DND-41 (cell line): ENCODE measurements at regions not wholly inside any gene's neighbourhood (a gene's known extent, or its start where the extent isn't known, plus 50 kb on each side); places are given as distances from the start of the nearest gene placed in this dataset.

ENCODE experiments used
- ATAC-seq: fragments of 200-7000 bp; cut with Tn5 transposase; 3 replicates; pipeline ENCODE4 v1.9.1; 2021; ENCODE audit warnings: low read depth; ENCODE audit not compliant: insufficient read depth
- DNase-seq: peaks from one replicate; pipeline ENCODE4 v3.0.0-alpha.2; 2020
- H2AFZ ChIP-seq: 2 replicates; pipeline ENCODE4 v1.6.0; 2012; ENCODE audit warnings: low read depth, low read length
- H3K27ac ChIP-seq: 2 replicates; pipeline ENCODE4 v1.5.1; 2012; ENCODE audit warnings: low read length, inconsistent platforms
- H3K27me3 ChIP-seq: fragments of 200-600 bp; sonication (generic); 2 replicates; pipeline ENCODE4 v1.6.0; 2012; ENCODE audit warnings: low read length, mild to moderate bottlenecking, inconsistent platforms; ENCODE audit not compliant: insufficient read depth, poor library complexity
- H3K36me3 ChIP-seq: 2 replicates; pipeline ENCODE4 v1.5.1; 2012; ENCODE audit warnings: low read length, inconsistent platforms; ENCODE audit not compliant: insufficient read depth
- H3K4me1 ChIP-seq: 2 replicates; pipeline ENCODE4 v1.5.1; 2012; ENCODE audit warnings: mild to moderate bottlenecking, low read length; ENCODE audit not compliant: insufficient read depth
- H3K4me2 ChIP-seq: 2 replicates; pipeline ENCODE4 v1.6.0; 2012; ENCODE audit warnings: mild to moderate bottlenecking, moderate library complexity, low read length, inconsistent platforms; ENCODE audit not compliant: insufficient read depth
- H3K4me3 ChIP-seq, 2 experiments: fragments of 200-600 bp in 1 of 2; shearing (Covaris generic) in 1 of 2; 2 replicates each; pipeline ENCODE4 v1.5.1; 2012 to 2016; ENCODE audit warnings: inconsistent platforms in 2 of 2, low read length in 2 of 2, mild to moderate bottlenecking in 2 of 2, low read depth in 1 of 2, moderate library complexity in 1 of 2
- H3K79me2 ChIP-seq: 2 replicates; pipeline ENCODE4 v1.6.0; 2012; ENCODE audit warnings: low read length, inconsistent platforms; ENCODE audit not compliant: insufficient read depth
- H3K9ac ChIP-seq: 2 replicates; pipeline ENCODE4 v1.6.0; 2012; ENCODE audit warnings: low read depth, mild to moderate bottlenecking, inconsistent platforms, low read length, moderate library complexity
- H3K9me3 ChIP-seq: 2 replicates; pipeline ENCODE4 v1.5.1; 2012; ENCODE audit warnings: low read length, moderate library complexity, mild to moderate bottlenecking, inconsistent platforms; ENCODE audit not compliant: insufficient read depth, severe bottlenecking
- H4K20me1 ChIP-seq: 2 replicates; pipeline ENCODE4 v1.6.0; 2012; ENCODE audit warnings: low read length; ENCODE audit not compliant: insufficient read depth
- EZH2 ChIP-seq: IDR thresholded peaks from 3 replicates; pipeline ENCODE4 v1.6.1; 2012; ENCODE audit warnings: borderline replicate concordance, low read depth, mild to moderate bottlenecking, moderate library complexity, low read length, inconsistent platforms; ENCODE audit not compliant: severe bottlenecking
- TF ChIP-seq, protein P1 (sequence below): IDR thresholded peaks from 2 replicates; pipeline ENCODE4 v1.5.1; 2012; ENCODE audit warnings: borderline replicate concordance, low read length, moderate library complexity, mild to moderate bottlenecking; ENCODE audit not compliant: poor library complexity, severe bottlenecking; ENCODE audit errors: extremely low read depth

DNA sequence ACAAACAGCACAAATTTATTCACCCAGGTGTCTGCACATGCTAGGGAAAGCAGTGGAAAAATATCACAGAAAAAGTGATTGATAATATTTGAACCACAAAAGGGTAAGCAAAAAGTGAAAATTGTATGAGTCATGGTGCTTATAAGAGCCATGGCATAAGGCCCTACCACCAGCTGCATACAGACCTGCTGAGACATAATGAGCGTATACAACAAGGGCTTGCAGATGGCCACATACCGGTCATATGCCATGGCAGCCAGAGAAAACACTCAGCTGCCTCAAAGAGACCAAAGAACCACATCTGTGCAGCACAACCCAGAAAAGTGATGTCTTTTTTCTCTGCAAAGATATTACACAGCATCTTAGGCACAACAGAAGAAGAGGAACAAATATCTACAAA lies 71.4 kb upstream of the OR9G4 start:
- no peak overlapping the region for H3K9ac ChIP-seq
- no peak for TF ChIP-seq EZH2
- TF ChIP-seq, protein P1, sequence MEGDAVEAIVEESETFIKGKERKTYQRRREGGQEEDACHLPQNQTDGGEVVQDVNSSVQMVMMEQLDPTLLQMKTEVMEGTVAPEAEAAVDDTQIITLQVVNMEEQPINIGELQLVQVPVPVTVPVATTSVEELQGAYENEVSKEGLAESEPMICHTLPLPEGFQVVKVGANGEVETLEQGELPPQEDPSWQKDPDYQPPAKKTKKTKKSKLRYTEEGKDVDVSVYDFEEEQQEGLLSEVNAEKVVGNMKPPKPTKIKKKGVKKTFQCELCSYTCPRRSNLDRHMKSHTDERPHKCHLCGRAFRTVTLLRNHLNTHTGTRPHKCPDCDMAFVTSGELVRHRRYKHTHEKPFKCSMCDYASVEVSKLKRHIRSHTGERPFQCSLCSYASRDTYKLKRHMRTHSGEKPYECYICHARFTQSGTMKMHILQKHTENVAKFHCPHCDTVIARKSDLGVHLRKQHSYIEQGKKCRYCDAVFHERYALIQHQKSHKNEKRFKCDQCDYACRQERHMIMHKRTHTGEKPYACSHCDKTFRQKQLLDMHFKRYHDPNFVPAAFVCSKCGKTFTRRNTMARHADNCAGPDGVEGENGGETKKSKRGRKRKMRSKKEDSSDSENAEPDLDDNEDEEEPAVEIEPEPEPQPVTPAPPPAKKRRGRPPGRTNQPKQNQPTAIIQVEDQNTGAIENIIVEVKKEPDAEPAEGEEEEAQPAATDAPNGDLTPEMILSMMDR = no peak
- ATAC-seq = no peak
- no peaks in the 10 kb centered on the region for H3K79me2 ChIP-seq
- no peaks in the 10 kb centered on the region for H3K9me3 ChIP-seq
- no peak overlapping the region for H3K4me2 ChIP-seq
- H3K27ac ChIP-seq = no peak overlapping the region
- no peak for DNase-seq
- H3K27me3 ChIP-seq = no peaks in the 10 kb centered on the region
- no peaks in the 10 kb centered on the region for H4K20me1 ChIP-seq
- H3K4me1 ChIP-seq = no peaks in the 10 kb centered on the region
- H2AFZ ChIP-seq = no peak overlapping the region
- no peak overlapping the region for H3K4me3 ChIP-seq
- H3K36me3 ChIP-seq = no peaks in the 10 kb centered on the region

DNA sequence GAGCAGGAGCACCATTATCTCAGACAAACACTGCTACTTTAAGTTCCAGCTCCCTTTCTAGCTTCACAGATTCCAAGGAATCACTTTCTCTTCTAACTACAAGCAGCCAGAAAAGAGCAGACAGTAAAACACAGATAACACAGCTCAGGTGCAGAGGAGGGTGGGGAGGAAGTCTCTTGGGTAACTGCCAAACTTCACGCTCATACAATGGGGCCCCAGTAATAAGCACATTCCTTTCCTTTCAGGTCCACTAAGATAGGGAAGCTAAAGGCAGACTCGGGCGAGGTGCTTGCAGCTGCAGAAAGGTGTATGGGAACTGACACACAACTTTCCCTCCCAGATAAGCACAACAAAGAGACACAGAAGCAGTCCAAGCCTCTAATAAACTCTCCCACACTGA lies 69.2 kb upstream of the OR9G4 start:
- ATAC-seq (no peak), DNase-seq (no peak)
- H3K9me3 ChIP-seq = no peaks in the 10 kb centered on the region
- H3K4me3 ChIP-seq = no peak overlapping the region
- no peak overlapping the region for H3K4me2 ChIP-seq
- no peaks in the 10 kb centered on the region for H3K27me3 ChIP-seq
- no peaks in the 10 kb centered on the region for H4K20me1 ChIP-seq
- no peaks in the 10 kb centered on the region for H3K79me2 ChIP-seq
- H3K27ac ChIP-seq = no peak overlapping the region
- H2AFZ ChIP-seq = no peak overlapping the region
- H3K36me3 ChIP-seq = no peaks in the 10 kb centered on the region
- no peak for TF ChIP-seq EZH2
- TF ChIP-seq, protein P1 = no peak
- no peaks in the 10 kb centered on the region for H3K4me1 ChIP-seq
- no peak overlapping the region for H3K9ac ChIP-seq

DNA sequence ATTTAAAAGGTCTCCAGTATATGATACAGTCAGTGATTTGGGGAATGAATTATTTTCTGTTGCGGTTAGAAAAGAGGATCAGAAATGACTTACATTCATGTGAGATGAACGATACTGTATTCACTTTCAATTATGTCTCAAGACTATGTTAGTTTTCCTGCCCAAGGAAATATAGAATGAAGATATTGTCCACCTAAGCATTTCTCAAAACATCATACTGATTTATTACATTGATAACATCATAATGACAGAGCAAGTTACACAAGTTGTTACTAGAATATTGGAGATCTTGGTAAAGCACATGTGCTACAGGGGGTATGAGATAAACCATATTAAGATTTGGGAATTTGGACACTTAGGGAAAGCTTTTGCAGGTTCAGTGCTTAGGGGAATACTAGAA lies 67.8 kb upstream of the OR9G4 start:
- H3K36me3 ChIP-seq = no peaks in the 10 kb centered on the region
- DNase-seq (no peak), ATAC-seq (no peak)
- no peak for TF ChIP-seq EZH2
- TF ChIP-seq, protein P1 = no peak
- H3K4me1 ChIP-seq = no peaks in the 10 kb centered on the region
- H3K4me2 ChIP-seq = no peak overlapping the region
- no peaks in the 10 kb centered on the region for H3K79me2 ChIP-seq
- H4K20me1 ChIP-seq = no peaks in the 10 kb centered on the region
- H3K27me3 ChIP-seq = no peaks in the 10 kb centered on the region
- H3K27ac ChIP-seq = no peak overlapping the region
- H3K9me3 ChIP-seq = no peaks in the 10 kb centered on the region
- no peak overlapping the region for H2AFZ ChIP-seq
- no peak overlapping the region for H3K4me3 ChIP-seq
- no peak overlapping the region for H3K9ac ChIP-seq

DNA sequence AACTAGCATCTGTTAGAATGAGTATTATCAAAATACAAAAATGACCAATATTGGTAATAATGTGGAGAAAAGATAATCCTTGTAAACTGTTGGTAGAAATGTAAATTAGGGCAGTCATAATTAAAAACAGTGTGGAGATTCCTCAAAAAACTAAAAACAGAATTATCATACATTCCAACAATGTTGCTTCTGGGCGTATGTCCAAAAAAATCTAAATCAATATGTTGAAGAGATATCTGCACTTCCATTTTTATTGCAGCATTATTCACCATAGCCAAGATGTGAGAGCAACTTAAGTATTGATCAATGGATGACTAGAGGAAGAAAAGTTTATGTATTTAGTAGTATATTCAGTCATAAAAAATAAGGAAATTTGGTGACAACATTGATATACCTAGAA lies 59.8 kb upstream of the OR9G4 start:
- no peak for ATAC-seq
- Histone ChIP-seq H3K4me3 (no peak overlapping the region), H3K27ac (no peak overlapping the region), H3K79me2 (no peaks in the 10 kb centered on the region), H3K4me1 (no peaks in the 10 kb centered on the region), H4K20me1 (no peaks in the 10 kb centered on the region), H3K4me2 (no peak overlapping the region), H3K27me3 (no peaks in the 10 kb centered on the region), H3K36me3 (no peaks in the 10 kb centered on the region), H2AFZ (no peak overlapping the region), H3K9me3 (no peaks in the 10 kb centered on the region), H3K9ac (no peak overlapping the region)
- no peak for TF ChIP-seq EZH2
- TF ChIP-seq, protein P1 = no peak
- DNase-seq = no peak
